Erythroblast (primary cell): ENCODE measurements at regions not wholly inside any gene's neighbourhood (a gene's known extent, or its start where the extent isn't known, plus 50 kb on each side); places are given as distances from the start of the nearest gene placed in this dataset.

Source experiments
- GATA1 ChIP-seq: IDR thresholded peaks from 2 replicates; pipeline ENCODE4 v1.6.1; 2011; ENCODE audit warnings: low read depth, mild to moderate bottlenecking, control low read depth, low read length, moderate library complexity
- POLR2A ChIP-seq: IDR thresholded peaks from 2 replicates; pipeline ENCODE4 v1.6.1; 2011; ENCODE audit warnings: mild to moderate bottlenecking, low read length

GRCh38 chr7:51367614-51367968, 51.0 kb upstream of the COBL start:
- no peak for TF ChIP-seq POLR2A
- TF ChIP-seq GATA1: no peak
